GM21360 (cell line): ENCODE measurements at regions not wholly inside any gene's neighbourhood (a gene's known extent, or its start where the extent isn't known, plus 50 kb on each side); places are given as distances from the start of the nearest gene placed in this dataset.

Experiments
- ATAC-seq: cut with Tn5 transposase; IDR thresholded peaks from one replicate; pipeline ENCODE4 v1.9.1; 2021; ENCODE audit warnings: mild to moderate bottlenecking, moderate library complexity; ENCODE audit not compliant: unreplicated experiment

DNA sequence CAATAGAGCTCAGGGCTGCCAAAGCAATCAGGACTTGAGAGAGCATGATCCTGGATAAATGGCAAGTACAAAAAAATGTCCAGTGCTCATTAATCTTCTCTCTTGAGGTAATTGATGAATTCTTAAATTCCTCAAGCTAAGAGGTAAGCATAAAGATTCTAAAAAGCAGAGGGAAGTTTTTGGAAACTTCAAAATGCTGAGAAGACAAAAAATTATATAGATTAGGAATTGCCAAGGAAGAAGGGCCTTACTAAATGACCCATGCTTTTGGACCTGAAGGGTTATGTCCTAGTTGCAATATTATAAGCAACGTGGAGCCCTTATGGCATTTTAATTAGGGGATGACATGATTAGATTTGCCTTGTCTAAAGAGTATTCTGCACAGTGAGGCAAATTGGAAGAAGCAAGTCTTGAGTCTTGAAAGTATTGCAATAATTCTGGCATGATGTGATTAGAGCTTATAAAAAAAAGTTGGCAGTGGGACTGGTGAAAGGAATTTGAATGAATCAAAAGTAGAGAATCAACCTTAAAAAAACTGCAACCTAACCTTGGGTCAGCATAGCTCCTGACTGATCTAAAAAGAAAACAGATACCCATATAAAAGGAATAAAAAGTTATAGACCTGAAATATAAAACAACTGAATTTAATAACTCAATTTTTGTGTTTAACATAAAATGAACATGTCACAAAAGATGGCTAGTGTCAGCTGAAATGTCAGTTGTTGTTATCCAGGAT, 323.8 kb upstream of the ARRDC3 start:
- ATAC-seq: no peak

DNA sequence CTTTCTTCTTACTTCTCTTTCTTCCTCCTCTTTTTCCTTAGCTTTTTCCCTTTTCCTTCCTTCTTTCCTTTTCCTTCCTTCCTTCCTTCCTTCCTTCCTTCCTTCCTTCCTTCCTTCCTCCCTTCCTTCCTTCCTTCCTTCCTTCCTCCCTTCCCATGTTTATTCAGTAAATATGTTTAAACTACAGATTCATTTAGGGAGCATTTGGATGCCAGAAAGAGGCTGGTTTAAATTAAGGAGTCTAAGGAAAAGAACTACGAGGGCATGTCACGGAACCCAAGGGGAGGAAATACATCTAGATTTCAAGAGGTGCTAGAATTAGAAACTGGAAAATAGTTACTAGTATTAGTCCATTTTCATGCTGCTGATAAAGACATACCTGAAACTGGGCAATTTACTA, 320.0 kb upstream of the ARRDC3 start:
- ATAC-seq: no peak

DNA sequence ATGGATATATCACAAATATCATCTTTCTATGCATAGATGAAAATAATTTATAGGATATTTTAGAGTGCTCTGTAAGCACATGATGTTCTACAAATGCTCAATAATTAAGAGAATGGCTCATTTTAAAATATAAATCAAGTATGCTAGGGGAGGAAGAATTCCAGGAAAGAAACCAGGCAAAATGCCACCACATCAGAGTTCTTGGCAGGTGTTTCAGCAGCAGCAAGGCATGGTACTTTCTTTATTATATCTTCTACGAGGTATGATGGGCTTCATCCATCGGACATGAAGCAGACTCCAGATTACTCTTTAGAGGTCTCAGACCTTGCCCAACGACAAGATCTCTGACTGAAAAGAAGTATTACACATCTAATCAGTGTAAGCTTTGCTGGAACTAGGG, 316.3 kb upstream of the ARRDC3 start:
- no peak for ATAC-seq

DNA sequence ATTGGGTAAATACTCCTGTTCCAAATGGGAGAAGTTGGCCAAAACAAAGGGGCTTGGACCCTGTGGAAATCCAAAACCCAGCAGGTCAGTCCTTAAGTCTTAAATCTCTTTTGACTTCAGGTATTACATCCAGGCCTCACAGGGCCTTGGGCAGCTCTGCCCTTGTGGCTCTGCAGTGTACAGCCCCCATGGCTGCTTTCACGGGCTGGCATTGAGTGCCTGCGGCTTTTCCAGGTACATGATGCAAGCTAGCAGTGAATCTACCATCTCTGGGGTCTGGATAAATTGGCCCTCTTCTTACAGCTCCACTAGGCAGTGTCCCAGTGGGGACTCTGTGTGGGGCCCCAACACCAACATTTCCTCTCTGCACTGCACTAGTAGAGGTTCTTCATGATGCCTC, 308.5 kb upstream of the ARRDC3 start:
- ATAC-seq: no peak

DNA sequence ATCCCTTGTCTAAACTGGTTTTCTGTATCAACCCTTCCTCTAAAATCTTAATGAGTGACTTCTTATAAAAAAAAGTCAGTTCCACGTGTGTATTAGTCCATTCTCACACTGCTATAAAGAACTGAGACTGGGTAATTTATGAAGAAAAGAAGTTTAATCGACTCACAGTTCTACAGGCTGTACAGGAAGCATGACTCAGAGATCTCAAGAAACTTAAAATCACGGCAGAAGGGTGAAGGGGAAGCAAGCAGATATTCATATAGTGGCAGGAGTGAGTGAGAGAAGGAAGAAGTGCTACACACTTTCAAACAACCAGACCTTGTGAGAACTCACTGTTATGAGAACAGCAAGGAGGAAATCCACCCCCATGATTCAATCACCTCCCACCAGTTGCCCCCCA, 307.8 kb upstream of the ARRDC3 start:
- no peak for ATAC-seq

DNA sequence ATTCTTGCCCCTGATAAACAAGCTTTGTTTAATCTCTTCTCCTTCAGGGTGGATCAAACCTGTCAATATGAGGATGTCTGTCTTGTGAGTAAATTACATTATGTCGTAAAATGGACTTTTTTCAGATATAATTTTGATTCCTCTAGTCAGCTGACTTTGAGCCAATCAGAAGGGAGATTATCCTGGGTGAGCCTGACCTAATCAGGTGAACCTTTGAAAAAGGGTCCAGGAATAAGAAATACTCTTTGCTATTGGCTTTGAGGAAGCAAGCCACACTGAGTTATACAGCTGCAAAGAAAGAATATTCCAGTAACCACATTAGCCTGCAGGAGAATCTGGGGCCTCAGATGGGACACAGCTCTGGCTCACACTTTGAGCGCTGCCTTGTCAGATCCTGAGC, 304.3 kb upstream of the ARRDC3 start:
- ATAC-seq: no peak

DNA sequence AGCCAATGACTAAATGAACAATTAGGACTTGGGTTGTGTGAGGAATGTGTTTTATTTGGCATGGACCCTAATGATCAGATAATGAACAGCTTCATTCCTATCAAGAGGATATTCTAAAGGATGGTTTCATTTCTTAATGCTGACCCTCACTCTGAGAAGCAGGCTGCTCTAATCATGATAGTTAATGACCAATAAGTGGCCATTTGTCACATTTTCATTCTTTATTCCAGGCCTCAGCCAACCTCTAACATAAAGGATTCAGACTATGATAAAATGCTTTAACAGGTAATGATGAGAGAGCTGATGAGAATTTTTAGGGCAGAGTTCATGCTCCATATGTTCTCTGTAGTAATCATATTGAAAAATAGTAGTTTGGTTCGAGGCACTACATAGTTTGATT, 301.5 kb upstream of the ARRDC3 start:
- no peak for ATAC-seq

DNA sequence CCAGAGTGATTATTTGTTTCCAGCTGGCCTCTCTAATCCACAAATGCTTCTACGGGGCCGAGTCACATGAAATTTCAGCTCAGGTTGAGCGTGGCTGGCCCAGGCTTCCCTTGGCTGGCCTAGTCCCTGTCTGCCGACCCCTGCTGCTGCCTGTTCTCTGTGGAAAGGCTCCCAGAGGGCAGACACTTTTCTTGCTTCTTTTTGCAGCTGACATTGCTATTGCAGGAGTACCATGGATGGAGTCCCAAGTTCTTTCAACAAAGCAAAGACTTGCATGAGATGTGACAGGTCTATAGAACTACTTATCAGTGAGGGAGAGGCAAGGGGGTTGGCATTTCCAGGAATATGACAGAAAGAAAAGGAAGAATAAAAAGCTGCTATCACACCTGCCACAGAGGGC, 287.4 kb upstream of the ARRDC3 start:
- ATAC-seq: no peak

DNA sequence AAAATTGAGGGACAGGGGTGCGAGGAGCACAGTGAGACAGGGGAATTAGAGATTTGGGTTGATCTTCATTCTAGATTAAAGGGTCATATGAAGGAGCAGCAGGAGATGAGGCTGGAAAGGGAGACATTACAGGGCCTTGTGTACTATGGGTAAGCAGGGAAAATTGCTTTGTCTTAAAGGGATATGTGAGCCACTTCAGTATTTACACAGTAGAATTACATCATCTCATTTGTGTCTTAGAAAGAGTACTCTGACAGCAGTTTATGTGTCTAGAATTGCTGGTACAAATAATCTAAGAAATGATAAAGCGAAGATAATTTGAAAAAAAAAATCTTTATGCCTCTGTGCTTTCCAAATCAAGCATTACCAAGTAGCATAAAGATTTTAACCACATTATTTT, 287.0 kb upstream of the ARRDC3 start:
- ATAC-seq: no peak

DNA sequence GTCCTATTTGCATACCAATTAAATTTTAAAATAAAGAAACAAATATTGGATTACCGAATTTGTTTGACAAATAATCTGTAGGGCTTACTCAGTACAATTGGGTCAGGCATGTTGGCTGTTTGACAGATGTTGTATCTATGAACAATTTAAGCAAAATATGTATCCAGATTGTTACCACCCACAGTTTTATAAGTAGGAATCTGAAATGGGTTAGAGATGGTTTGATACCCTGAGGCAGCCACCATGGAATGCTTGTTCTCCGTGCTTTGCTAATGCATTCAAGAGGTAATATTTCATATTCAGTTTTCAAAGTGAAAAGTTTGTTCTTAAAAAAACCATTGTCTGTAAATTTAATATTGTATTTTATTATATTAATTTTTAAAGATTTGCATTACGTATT, 285.1 kb upstream of the ARRDC3 start:
- no peak for ATAC-seq

DNA sequence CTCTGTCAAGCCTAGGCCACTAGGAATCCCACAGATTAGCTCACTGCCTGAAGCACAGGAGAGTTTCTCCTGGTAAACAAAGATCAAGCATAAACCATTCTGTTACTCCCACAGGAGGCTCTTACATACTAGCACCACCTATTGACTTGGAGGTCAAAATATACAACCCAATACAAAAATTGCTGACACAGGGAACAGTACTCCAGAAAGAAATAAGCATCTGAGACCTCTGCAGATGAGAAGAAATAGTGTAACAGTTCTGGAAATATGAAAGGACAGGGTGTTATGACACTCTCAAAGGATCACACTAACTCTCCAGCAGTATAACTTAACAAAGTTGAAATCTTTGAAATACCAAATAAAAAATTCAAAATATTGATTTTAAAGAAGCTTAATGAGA, 269.6 kb upstream of the ARRDC3 start:
- no peak for ATAC-seq

DNA sequence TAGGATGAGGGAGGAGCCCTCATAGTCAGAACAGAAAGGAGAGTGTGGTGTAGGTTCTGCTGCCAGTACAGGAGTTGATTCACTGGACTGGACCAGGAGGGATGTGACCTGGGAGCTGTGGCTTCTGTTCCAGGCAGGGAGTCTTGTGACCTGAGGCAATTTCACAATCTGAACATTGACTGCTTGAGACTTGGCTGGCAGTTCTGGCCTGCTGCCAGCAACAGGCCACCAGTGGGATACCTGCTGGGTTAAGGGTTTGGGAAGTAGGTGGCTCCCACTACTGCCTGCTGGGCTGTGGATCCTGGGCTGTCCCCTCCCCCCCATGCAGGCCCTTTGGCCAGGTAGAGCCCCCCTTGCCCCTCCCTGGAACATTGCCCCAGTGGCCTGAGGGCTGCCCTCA, 268.6 kb upstream of the ARRDC3 start:
- no peak for ATAC-seq

DNA sequence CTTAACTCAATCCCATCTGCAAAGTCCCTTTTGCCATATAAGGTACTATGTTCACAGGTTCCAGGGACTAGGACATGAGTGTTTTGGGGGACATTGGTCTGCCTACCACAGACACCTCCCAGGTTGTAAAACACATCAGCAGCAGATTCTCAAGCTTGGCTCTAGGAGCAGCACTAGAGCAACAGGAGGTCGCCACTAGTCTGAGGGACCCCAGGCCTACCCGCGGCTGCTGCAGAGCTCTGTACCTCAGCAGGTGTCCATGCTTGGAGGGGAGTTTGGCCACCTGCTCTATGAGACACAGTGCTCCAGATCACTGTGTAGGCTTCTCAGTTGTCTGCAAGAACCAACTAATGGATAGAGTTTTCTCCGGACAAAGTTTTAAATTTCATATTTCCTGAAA, 262.2 kb upstream of the ARRDC3 start:
- ATAC-seq: no peak

DNA sequence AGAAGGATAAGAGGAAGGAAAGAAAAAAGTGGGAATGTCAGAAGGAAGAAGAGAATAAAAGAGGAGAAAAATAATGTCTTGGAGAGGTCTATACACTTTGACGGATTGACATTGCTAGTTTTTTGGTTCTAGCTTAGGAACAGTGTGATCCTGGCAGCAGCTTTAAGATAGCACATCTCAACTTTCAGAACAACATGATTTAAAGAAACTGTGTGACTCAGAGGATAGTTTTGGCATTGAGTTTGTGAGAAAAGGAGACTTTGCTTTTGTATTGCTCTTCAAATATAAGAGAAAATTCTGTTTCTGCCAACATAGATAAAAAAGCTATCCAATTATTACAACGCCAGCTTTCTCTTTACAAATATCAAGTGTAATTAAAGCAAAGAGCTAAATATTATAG, 260.7 kb upstream of the ARRDC3 start:
- no peak for ATAC-seq

DNA sequence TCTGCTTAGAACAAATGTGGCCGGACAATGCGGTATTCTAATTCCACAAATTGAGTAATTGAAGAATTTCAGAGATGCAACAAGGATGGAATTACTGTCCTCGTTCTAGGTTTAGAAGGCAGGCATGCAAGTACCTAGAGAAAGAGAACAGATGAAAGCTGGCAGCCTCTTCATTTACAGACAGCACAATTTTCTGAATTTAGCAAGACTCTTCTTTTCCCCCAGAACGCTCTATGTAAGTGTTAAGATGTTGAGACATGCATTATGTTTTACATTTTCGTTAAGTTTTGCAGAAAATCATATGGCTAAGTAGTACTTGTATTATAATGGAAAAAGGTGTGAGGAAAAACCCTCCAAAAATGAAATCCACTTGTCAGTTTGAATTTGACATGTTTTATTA, 259.5 kb upstream of the ARRDC3 start:
- no peak for ATAC-seq

DNA sequence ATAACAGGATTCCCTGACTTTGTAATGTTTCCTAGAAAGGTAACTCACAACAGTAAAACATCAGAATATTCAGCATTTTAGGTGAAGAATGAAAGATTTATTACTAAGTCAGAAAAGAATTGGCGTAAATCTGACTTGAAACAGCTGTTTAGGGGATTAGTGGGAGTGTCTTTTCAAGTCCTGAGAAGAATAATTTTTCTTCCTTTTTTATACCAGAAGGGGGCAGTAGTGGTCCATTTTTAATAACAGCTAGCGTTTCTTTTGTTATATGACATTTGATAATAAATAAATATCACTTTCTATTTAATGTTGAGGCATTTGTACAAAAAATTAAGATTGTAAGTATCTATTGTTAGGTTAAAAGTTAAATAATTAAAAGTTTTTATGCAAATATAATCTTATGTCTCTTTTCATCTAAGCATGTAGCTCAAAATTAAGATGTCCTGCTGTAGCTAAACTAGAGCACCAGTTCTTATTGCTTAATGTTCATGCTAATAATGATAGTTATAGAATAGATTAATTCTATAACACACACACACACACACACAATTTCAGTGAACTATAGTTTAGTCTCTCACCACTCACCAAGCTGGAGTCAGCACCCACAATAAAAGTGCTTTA, 258.7 kb upstream of the ARRDC3 start:
- ATAC-seq: peak; percentile 59

DNA sequence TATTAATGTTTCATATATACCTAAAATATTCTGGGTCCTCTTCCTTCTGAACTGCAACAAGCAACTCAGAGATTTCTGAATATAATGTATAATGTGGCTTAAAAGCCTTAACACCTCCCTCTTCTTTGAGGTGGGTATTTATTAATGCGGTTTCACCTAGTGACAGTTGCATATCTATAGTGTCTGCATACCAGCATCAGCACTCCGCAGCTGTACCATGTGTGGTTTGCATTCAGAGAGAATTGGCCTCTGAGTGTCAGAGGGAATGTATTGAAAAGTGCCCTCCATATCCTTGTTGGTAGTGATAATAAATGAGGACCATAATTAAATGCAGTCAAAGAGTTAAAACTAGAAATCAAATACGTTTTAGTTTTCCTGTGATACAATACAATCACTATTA, 256.6 kb upstream of the ARRDC3 start:
- no peak for ATAC-seq

DNA sequence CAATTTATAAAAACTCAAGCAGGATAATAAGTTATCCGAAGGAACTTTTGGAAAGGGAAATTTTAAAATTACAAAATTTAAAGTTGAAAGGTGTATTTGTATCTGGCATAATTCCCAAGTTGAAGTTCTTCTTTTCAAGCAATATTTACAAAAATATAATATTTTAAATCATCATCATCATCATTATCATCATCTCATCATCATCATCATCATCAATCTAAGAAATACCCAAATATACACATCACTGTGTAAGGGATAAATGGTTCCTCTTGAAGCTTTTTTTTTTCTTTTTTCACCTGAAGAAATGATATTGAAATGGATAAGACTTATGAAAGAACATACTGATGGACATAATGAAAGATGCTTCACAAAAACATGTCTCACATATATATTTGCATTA, 254.9 kb upstream of the ARRDC3 start:
- ATAC-seq: no peak

DNA sequence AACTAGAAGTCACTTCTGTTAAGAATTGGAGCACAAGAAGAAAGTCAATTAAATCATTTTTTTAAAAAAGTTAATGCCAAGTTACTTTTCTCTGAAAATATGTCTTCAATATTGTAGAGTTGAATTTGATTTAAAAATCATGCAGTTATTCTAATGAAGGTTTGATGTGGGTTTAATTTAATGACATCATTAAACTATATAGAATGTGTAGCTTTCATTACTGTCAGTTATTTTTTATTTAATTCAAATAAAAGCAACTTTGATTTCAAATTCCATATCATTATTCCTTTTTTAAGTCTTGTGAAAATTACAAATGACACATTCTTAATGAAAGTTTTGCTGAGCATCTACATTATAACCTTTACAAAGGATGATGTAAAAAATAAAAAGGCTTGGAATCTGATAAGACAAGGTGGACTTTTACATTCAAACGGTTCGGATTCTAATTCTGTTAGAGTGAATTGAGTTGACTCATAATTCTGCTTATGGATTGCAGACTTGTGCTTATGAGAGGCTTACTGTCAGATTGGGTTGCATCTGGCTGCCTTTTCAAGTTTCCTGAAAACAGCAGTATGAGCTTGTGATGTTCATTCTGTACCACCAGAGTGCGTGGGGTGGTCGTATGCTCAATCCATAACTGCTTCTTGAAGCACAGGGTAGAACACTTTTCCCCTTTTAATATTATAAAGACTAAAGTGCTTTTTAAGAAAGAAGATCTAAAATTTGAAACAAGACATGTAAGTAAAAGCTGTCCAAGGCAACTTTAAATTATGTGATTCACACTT, 253.0 kb upstream of the ARRDC3 start:
- ATAC-seq: no peak

DNA sequence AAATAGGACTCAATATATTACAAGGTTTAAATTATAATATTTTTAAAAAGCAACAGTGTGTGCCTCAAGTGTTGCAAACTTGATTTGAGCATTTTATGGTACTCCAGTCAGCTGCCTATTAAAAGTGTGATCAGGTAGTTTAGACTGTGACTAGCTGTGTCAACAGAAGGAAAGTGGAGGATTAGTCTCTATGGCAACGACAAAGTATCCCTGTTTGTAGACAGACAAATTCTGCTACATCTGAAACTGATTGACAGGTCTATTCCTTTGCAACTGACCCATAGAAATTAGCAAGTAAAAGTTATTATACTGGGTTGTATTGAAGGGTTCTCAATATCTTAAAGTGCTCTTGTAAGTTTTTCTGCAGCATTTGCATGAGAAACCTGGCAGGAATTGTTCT, 249.8 kb upstream of the ARRDC3 start:
- no peak for ATAC-seq

DNA sequence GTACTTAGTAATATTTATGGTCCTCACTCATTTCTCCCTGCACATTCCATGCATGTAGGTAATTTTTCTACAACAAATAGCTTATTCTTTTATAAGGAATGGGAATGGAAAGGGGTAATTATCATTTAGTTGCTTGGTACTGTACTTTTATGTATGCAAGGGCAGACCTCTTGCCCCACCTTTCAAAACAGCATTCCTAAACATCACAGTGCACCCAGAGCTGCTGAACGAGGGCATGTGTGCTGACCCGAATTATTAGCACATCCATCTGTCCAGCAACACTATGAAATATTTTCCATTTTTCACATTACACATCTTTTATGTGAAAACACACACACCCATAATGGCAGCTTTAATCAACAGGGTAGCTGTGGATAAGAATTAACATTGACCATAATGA, 228.6 kb upstream of the ARRDC3 start:
- no peak for ATAC-seq

DNA sequence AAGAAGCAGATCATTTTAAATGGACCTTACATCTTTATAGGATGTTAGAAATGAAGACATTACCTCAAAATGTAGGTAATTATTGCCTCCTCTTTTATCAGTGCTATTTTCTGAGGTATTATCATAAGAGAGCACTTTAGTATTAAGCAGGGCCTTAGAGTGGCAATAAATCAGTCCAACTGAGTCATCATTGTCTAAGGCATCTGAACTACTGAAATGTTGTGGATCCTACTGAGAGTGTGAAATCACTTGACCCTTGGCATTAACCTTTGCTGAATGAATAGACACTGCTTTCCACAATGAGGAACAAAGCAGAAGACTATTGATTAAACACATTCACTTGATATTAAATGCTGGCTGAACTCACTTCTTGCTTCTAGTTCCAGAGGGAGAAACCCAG, 224.6 kb upstream of the ARRDC3 start:
- ATAC-seq: no peak
